Activated CD4-positive, alpha-beta T cell treated with anti-CD3 and anti-CD28 coated beads, Interleukin-2, amount 10 ng/mL, durations not matched to agents 24 days and 14 days (primary cell): ENCODE measurements at regions not wholly inside any gene's neighbourhood (a gene's known extent, or its start where the extent isn't known, plus 50 kb on each side); places are given as distances from the start of the nearest gene placed in this dataset.
"Not testable (repeated sequence)": the region's sequence is repeated elsewhere in the genome, so short reads cannot be mapped to it uniquely, and the experiment has no call there.

ENCODE experiments used
- DNase-seq: peaks from one replicate; pipeline ENCODE4 v3.0.0; 2022
- H3K27ac Mint-ChIP-seq: one replicate; pipeline ENCODE4 v1.8.0; 2022; ENCODE audit warnings: mild to moderate bottlenecking, mixed read lengths
- H3K27me3 Mint-ChIP-seq: one replicate; pipeline ENCODE4 v1.8.0; 2022; ENCODE audit warnings: mixed read lengths
- H3K36me3 Mint-ChIP-seq: one replicate; pipeline ENCODE4 v1.8.0; 2022; ENCODE audit warnings: low read depth, mild to moderate bottlenecking, mixed read lengths
- H3K4me1 Mint-ChIP-seq: one replicate; pipeline ENCODE4 v1.8.0; 2021; ENCODE audit warnings: mixed read lengths
- H3K4me3 Mint-ChIP-seq: one replicate; pipeline ENCODE4 v1.8.0; 2022; ENCODE audit warnings: mild to moderate bottlenecking, moderate library complexity, mixed read lengths
- H3K9me3 Mint-ChIP-seq: one replicate; pipeline ENCODE4 v1.8.0; 2021; ENCODE audit warnings: mixed read lengths
- intact Hi-C: fragments of 100-400 bp; cut with micrococcal nuclease; formaldehyde crosslinking; loops from one replicate; pipeline ENCODE4 v1.15.1; 2023

- no peak for DNase-seq
- peaks cover 18% of the 10 kb centered on the region for H3K9me3 Mint-ChIP-seq
- intact Hi-C loops = no loop called here
- no peaks in the 10 kb centered on the region for H3K36me3 Mint-ChIP-seq
- no peak overlapping the region for H3K4me3 Mint-ChIP-seq
- no peaks in the 10 kb centered on the region for H3K4me1 Mint-ChIP-seq
- H3K27me3 Mint-ChIP-seq = no peaks in the 10 kb centered on the region
- no peak overlapping the region for H3K27ac Mint-ChIP-seq
Observed at GRCh38 chr6:101066481-101066880, 185.4 kb upstream of the ASCC3 start.

GRCh38 chr6:101069191-101069795 is 188.2 kb upstream of the ASCC3 start:
- no peak overlapping the region for H3K4me3 Mint-ChIP-seq
- H3K27me3 Mint-ChIP-seq = no peaks in the 10 kb centered on the region
- DNase-seq = no peak
- H3K27ac Mint-ChIP-seq = no peak overlapping the region
- intact Hi-C loops = no loop called here
- peaks cover 18% of the 10 kb centered on the region for H3K9me3 Mint-ChIP-seq
- no peaks in the 10 kb centered on the region for H3K36me3 Mint-ChIP-seq
- H3K4me1 Mint-ChIP-seq = no peaks in the 10 kb centered on the region

DNA sequence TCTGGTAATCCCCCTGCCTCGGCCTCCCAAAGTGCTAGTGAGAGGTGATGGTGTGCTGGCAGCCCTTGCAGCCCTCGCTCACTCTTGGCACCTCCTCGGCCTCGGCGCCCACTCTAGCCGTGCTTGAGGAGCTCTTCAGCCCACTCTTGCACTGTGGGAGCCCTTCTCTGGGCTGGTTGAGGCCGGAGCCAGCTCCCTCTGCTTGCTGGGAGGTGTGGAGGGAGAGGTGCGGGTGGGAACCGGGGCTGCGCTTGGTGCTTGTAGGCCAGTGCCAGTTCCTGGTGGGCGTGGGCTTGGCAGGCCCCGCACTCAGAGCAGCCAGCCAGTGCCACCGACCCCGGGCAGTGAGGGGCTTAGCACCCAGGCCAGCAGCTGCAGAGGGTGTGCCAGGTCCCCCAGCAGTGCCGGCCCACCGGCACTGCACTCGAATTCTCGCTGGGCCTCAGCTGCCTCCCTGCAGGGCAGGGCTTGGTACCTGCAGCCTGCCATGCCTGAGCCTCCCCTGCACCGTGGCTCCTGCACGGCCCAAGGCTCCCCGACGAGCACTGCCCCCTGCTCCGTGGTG is 189.0 kb upstream of the ASCC3 start:
- no peak for DNase-seq
- no peaks in the 10 kb centered on the region for H3K36me3 Mint-ChIP-seq
- H3K9me3 Mint-ChIP-seq = peaks cover 13% of the 10 kb centered on the region
- H3K4me3 Mint-ChIP-seq = no peak overlapping the region
- no peaks in the 10 kb centered on the region for H3K27me3 Mint-ChIP-seq
- intact Hi-C loops = no loop called here
- no peak overlapping the region for H3K27ac Mint-ChIP-seq
- no peaks in the 10 kb centered on the region for H3K4me1 Mint-ChIP-seq

DNA sequence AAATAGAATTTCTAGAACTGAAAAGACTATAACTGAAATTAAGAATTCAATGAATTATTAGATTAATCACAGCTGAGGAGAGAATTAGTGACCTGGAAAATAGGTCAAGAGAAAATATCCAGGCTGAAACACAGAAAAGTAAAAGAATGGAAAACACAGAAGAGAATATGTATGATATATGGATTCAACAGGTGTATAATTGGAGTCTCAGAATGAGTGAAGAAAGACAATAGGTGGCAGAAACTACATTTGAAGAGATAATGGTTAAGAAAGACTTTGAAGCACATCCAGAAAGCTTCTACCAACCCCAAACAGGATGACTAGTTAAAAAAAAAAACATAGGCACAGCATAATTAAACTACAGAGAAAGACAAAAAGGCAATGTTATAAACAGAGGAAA is 196.2 kb upstream of the ASCC3 start:
- H3K9me3 Mint-ChIP-seq = no peaks in the 10 kb centered on the region
- H3K27me3 Mint-ChIP-seq = no peaks in the 10 kb centered on the region
- intact Hi-C loops = no loop called here
- DNase-seq = no peak
- no peak overlapping the region for H3K27ac Mint-ChIP-seq
- H3K36me3 Mint-ChIP-seq = no peaks in the 10 kb centered on the region
- H3K4me1 Mint-ChIP-seq = no peaks in the 10 kb centered on the region
- no peak overlapping the region for H3K4me3 Mint-ChIP-seq

- H3K4me1 Mint-ChIP-seq = no peaks in the 10 kb centered on the region
- no peak for DNase-seq
- H3K27me3 Mint-ChIP-seq = no peaks in the 10 kb centered on the region
- H3K36me3 Mint-ChIP-seq = no peaks in the 10 kb centered on the region
- H3K9me3 Mint-ChIP-seq = no peaks in the 10 kb centered on the region
- no peak overlapping the region for H3K4me3 Mint-ChIP-seq
- intact Hi-C loops = no loop called here
- no peak overlapping the region for H3K27ac Mint-ChIP-seq
Observed at GRCh38 chr6:101079696-101080270, 198.7 kb upstream of the ASCC3 start.

DNA sequence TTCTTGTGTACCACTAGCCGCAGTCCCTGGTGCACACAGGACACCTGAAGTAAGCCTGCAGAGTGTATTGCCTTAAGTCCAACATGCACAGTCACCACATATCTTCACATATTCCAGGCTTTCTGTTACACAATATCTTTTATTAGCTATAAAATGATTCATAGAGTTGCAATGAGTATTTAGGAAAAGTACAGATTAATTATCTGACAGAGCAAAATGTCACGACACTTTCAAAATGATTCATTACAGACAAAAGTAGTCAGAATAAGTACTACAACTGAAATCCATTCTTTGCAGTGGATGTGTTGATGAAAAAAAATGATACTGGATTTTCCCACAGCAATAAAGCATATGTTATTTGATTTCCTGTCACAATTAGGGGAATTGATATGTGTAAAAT is 199.5 kb upstream of the ASCC3 start:
- intact Hi-C loops = no loop called here
- Mint-ChIP-seq H3K9me3 (no peaks in the 10 kb centered on the region), H3K4me1 (no peaks in the 10 kb centered on the region), H3K36me3 (no peaks in the 10 kb centered on the region), H3K27me3 (no peaks in the 10 kb centered on the region), H3K27ac (no peak overlapping the region), H3K4me3 (no peak overlapping the region)
- DNase-seq = no peak

DNA sequence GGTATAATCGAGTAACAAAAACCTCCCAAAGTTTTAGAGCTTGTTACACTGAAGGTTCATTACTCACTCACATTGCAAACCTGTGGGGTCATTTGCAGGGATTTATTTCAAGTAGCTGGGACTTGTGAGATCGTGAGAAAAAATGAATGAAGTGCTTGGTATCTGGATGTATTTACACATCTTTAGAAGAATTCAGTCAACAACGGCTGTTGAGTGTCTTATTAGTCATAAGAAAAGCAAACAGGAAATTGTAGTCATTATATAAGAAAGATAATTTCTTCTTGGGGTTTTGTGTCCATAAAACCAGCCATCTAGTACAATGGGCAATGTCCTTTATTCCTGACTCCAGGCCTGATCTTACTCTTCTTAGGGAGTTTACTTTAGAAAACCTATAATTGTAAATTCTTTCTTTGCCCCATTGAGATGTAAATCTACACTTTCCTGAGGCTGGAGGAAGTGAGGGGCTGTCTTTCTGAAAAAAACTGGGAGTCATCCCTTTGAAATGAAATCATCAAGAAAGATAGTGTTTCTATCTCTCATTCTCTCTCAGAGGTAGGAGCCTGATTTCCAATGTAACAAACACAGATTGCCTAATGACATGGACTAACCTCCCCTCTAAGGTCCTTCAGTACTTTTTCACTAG is 202.5 kb upstream of the ASCC3 start:
- Mint-ChIP-seq H3K36me3 (no peaks in the 10 kb centered on the region), H3K27ac (no peak overlapping the region), H3K9me3 (no peaks in the 10 kb centered on the region), H3K4me3 (no peak overlapping the region), H3K27me3 (no peaks in the 10 kb centered on the region), H3K4me1 (no peaks in the 10 kb centered on the region)
- intact Hi-C loops = no loop called here
- DNase-seq = no peak

GRCh38 chr6:101085327-101085726 is 204.2 kb upstream of the ASCC3 start:
- Mint-ChIP-seq H3K4me1 (no peaks in the 10 kb centered on the region), H3K27ac (no peak overlapping the region), H3K9me3 (peaks cover 4% of the 10 kb centered on the region), H3K4me3 (no peak overlapping the region), H3K36me3 (no peaks in the 10 kb centered on the region), H3K27me3 (no peaks in the 10 kb centered on the region)
- DNase-seq = no peak
- intact Hi-C loops = no loop called here

GRCh38 chr6:101086473-101086872 is 205.3 kb upstream of the ASCC3 start:
- intact Hi-C loops = no loop called here
- Mint-ChIP-seq H3K27me3 (no peaks in the 10 kb centered on the region), H3K9me3 (peaks cover 14% of the 10 kb centered on the region), H3K4me3 (no peak overlapping the region), H3K36me3 (no peaks in the 10 kb centered on the region), H3K4me1 (no peaks in the 10 kb centered on the region), H3K27ac (no peak overlapping the region)
- DNase-seq = no peak

DNA sequence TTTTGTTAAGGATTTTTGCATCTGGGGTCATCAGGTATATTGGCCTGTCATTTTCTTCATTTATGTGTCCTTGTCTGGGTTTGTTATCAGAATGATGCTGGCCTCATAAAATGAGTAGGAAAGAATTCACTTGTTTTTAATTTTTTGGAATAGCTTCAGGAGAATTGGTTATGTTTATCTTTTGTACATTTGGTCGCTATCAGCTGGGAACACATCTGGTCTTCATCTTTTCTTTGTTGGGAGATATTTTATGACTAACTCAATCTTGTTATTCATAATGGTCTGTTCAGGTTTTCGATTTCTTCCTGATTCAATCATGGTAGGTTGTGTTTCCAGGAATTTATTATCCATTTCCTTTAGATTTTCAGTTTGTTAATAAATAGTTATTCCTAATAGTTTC is 207.5 kb upstream of the ASCC3 start:
- Mint-ChIP-seq H3K27ac (no peak overlapping the region), H3K27me3 (no peaks in the 10 kb centered on the region), H3K9me3 (peaks cover 20% of the 10 kb centered on the region), H3K36me3 (no peaks in the 10 kb centered on the region), H3K4me3 (no peak overlapping the region), H3K4me1 (no peaks in the 10 kb centered on the region)
- DNase-seq = no peak
- intact Hi-C loops = no loop called here

GRCh38 chr6:101089640-101090039 is 208.5 kb upstream of the ASCC3 start:
- Mint-ChIP-seq H3K27ac (no peak overlapping the region), H3K4me1 (no peaks in the 10 kb centered on the region), H3K4me3 (no peak overlapping the region), H3K27me3 (no peaks in the 10 kb centered on the region), H3K9me3 (peaks cover 20% of the 10 kb centered on the region), H3K36me3 (no peaks in the 10 kb centered on the region)
- DNase-seq = no peak
- intact Hi-C loops = no loop called here

GRCh38 chr6:101090281-101090680 is 209.2 kb upstream of the ASCC3 start:
- Mint-ChIP-seq H3K4me3 (no peak overlapping the region), H3K27ac (no peak overlapping the region), H3K27me3 (no peaks in the 10 kb centered on the region), H3K9me3 (peaks cover 20% of the 10 kb centered on the region), H3K4me1 (no peaks in the 10 kb centered on the region), H3K36me3 (no peaks in the 10 kb centered on the region)
- DNase-seq = no peak
- intact Hi-C loops = no loop called here

GRCh38 chr6:101098605-101099004 is 217.5 kb upstream of the ASCC3 start:
- H3K27me3 Mint-ChIP-seq, H3K27ac Mint-ChIP-seq, H3K36me3 Mint-ChIP-seq, DNase-seq, H3K4me1 Mint-ChIP-seq, H3K4me3 Mint-ChIP-seq, H3K9me3 Mint-ChIP-seq, intact Hi-C loops: not testable (repeated sequence)

- intact Hi-C loops = no loop called here
- Mint-ChIP-seq H3K36me3 (no peaks in the 10 kb centered on the region), H3K4me1 (no peaks in the 10 kb centered on the region), H3K27me3 (no peaks in the 10 kb centered on the region), H3K4me3 (no peak overlapping the region), H3K9me3 (peaks cover 4% of the 10 kb centered on the region), H3K27ac (no peak overlapping the region)
- no peak for DNase-seq
Observed at GRCh38 chr6:101102702-101103101, 221.6 kb upstream of the ASCC3 start.
